ENCODE measurements at regions not wholly inside any gene's neighbourhood (a gene's known extent, or its start where the extent isn't known, plus 50 kb on each side); places are given as distances from the start of the nearest gene placed in this dataset.

GRCh38 chr7:156232931-156233705, 407.5 kb upstream of the RNF32 start:
- Histone ChIP-seq H3K36me3 (ENCODE audit: insufficient read depth, low read length, poor library complexity, severe bottlenecking) (no peaks in the 10 kb centered on the region), H3K27me3 (replicated peaks; ENCODE audit: insufficient read depth, low read depth, low read length, poor library complexity) (peaks cover 9% of the 10 kb centered on the region), H3K27ac (ENCODE audit: low read depth, low read length, poor library complexity, severe bottlenecking) (no peak overlapping the region), H3K4me1 (ENCODE audit: insufficient read depth, low read length, poor library complexity, severe bottlenecking) (no peaks in the 10 kb centered on the region), H3K4me3 (ENCODE audit: low read depth, low read length, poor library complexity, severe bottlenecking) (no peak overlapping the region), H3K9me3 (ENCODE audit: low read depth, low read length, poor library complexity, severe bottlenecking) (no peaks in the 10 kb centered on the region)
- TF ChIP-seq EZH2 (IDR thresholded peaks at IDR 0.05; ENCODE audit: borderline replicate concordance, low read depth, low read length, poor library complexity, severe bottlenecking): no peak
- TF ChIP-seq CTCF (conservative IDR thresholded peaks at IDR 0.05; ENCODE audit: low read depth, low read length): no peak
- BruUV-seq (replicated peaks): no TSS peak
- intact Hi-C loops (cut with micrococcal nuclease; ENCODE audit: unreplicated experiment): no loop called here
- ChIA-PET CTCF (no interaction called here), POLR2A (ENCODE audit: low non-redundant PET) (no interaction called here)
- no peak for DNase-seq (ENCODE audit: low spot score)

- TF ChIP-seq CTCF (conservative IDR thresholded peaks at IDR 0.05; ENCODE audit: low read depth, low read length) (no peak), EZH2 (IDR thresholded peaks at IDR 0.05; ENCODE audit: borderline replicate concordance, low read depth, low read length, poor library complexity, severe bottlenecking) (no peak)
- Histone ChIP-seq H3K27me3 (replicated peaks; ENCODE audit: insufficient read depth, low read depth, low read length, poor library complexity) (peaks cover 9% of the 10 kb centered on the region), H3K4me3 (ENCODE audit: low read depth, low read length, poor library complexity, severe bottlenecking) (no peak overlapping the region), H3K9me3 (ENCODE audit: low read depth, low read length, poor library complexity, severe bottlenecking) (no peaks in the 10 kb centered on the region), H3K27ac (ENCODE audit: low read depth, low read length, poor library complexity, severe bottlenecking) (no peak overlapping the region), H3K36me3 (ENCODE audit: insufficient read depth, low read length, poor library complexity, severe bottlenecking) (no peaks in the 10 kb centered on the region), H3K4me1 (ENCODE audit: insufficient read depth, low read length, poor library complexity, severe bottlenecking) (no peaks in the 10 kb centered on the region)
- ChIA-PET POLR2A (ENCODE audit: low non-redundant PET) (no interaction called here), CTCF (no interaction called here)
- no peak for DNase-seq (ENCODE audit: low spot score)
- no TSS peak for BruUV-seq (replicated peaks)
- intact Hi-C loops (cut with micrococcal nuclease; ENCODE audit: unreplicated experiment): no loop called here
These were observed 410.0 kb upstream of the RNF32 start for GRCh38 chr7:156230576-156230975.

- H3K36me3 ChIP-seq (ENCODE audit: insufficient read depth, low read length, poor library complexity, severe bottlenecking): no peaks in the 10 kb centered on the region
- H3K27me3 ChIP-seq (replicated peaks; ENCODE audit: insufficient read depth, low read depth, low read length, poor library complexity): peaks cover 34% of the 10 kb centered on the region
- no TSS peak for BruUV-seq (replicated peaks)
- no peaks in the 10 kb centered on the region for H3K9me3 ChIP-seq (ENCODE audit: low read depth, low read length, poor library complexity, severe bottlenecking)
- DNase-seq (ENCODE audit: low spot score): no peak
- ChIA-PET CTCF (no interaction called here), POLR2A (ENCODE audit: low non-redundant PET) (no interaction called here)
- TF ChIP-seq CTCF (conservative IDR thresholded peaks at IDR 0.05; ENCODE audit: low read depth, low read length): no peak
- TF ChIP-seq EZH2 (IDR thresholded peaks at IDR 0.05; ENCODE audit: borderline replicate concordance, low read depth, low read length, poor library complexity, severe bottlenecking): no peak
- intact Hi-C loops (cut with micrococcal nuclease; ENCODE audit: unreplicated experiment): no loop called here
- no peaks in the 10 kb centered on the region for H3K4me1 ChIP-seq (ENCODE audit: insufficient read depth, low read length, poor library complexity, severe bottlenecking)
- H3K27ac ChIP-seq (ENCODE audit: low read depth, low read length, poor library complexity, severe bottlenecking): no peak overlapping the region
- no peak overlapping the region for H3K4me3 ChIP-seq (ENCODE audit: low read depth, low read length, poor library complexity, severe bottlenecking)
These were observed 412.6 kb upstream of the SHH start for GRCh38 chr7:156224833-156225225.
